ENCODE measurements at regions not wholly inside any gene's neighbourhood (a gene's known extent, or its start where the extent isn't known, plus 50 kb on each side); places are given as distances from the start of the nearest gene placed in this dataset.
A peak's percentile ranks its signal among the peaks of the same experiment; 100 is the strongest.

- no peak overlapping the region for H2BK120ac ChIP-seq (ENCODE audit: low read depth, low read length)
- H2AK9ac ChIP-seq (replicated peaks; ENCODE audit: low read depth, low read length, poor library complexity) = no peak overlapping the region
- H2BK20ac ChIP-seq (ENCODE audit: low read depth, low read length) = no peak overlapping the region
- POLR2A ChIA-PET (ENCODE audit: unreplicated experiment) = no interaction called here
- no peaks in the 10 kb centered on the region for H4K20me1 ChIP-seq (ENCODE audit: insufficient read depth, low read length)
- peaks cover 3% of the 10 kb centered on the region; the same call in 1 of the 2 replicates for H3K9me1 ChIP-seq (ENCODE audit: insufficient read depth, low read length)
- in situ Hi-C loops (cut with MboI; ENCODE audit: low sequenced_read_pairs) (no loop called here), intact Hi-C loops (cut with micrococcal nuclease) (no loop called here), dilution Hi-C loops (cut with HindIII; ENCODE audit: low sequenced_read_pairs, unreplicated experiment) (no loop called here)
- H3K79me1 ChIP-seq (ENCODE audit: low read depth in 1 of 2, low read length in 2 of 2) = no peaks in the 10 kb centered on the region
- no peak for TF ChIP-seq USF2 (IDR thresholded peaks at IDR 0.05; ENCODE audit: low read depth, low read length)
- TF ChIP-seq, protein P1, sequence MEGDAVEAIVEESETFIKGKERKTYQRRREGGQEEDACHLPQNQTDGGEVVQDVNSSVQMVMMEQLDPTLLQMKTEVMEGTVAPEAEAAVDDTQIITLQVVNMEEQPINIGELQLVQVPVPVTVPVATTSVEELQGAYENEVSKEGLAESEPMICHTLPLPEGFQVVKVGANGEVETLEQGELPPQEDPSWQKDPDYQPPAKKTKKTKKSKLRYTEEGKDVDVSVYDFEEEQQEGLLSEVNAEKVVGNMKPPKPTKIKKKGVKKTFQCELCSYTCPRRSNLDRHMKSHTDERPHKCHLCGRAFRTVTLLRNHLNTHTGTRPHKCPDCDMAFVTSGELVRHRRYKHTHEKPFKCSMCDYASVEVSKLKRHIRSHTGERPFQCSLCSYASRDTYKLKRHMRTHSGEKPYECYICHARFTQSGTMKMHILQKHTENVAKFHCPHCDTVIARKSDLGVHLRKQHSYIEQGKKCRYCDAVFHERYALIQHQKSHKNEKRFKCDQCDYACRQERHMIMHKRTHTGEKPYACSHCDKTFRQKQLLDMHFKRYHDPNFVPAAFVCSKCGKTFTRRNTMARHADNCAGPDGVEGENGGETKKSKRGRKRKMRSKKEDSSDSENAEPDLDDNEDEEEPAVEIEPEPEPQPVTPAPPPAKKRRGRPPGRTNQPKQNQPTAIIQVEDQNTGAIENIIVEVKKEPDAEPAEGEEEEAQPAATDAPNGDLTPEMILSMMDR (conservative IDR thresholded peaks at IDR 0.05; ENCODE audit: low read depth, low read length) = no peak
- no peak for TF ChIP-seq NFE2L2 (IDR thresholded peaks at IDR 0.05; ENCODE audit: low read depth, low read length)
- no peak for TF ChIP-seq FOS (IDR thresholded peaks at IDR 0.05; ENCODE audit: low read depth, low read length)
- TF ChIP-seq RFX5 (IDR thresholded peaks at IDR 0.05; ENCODE audit: low read depth, low read length) = no peak
- TF ChIP-seq ELK1 (IDR thresholded peaks at IDR 0.05; ENCODE audit: borderline replicate concordance, low read depth, low read length) = no peak
- TF ChIP-seq RAD21 (IDR thresholded peaks at IDR 0.05; ENCODE audit: low read length) = no peak
- TF ChIP-seq POLR2A (IDR thresholded peaks at IDR 0.05; ENCODE audit: low read depth, low read length) = no peak
- TF ChIP-seq MAZ (IDR thresholded peaks at IDR 0.05; ENCODE audit: borderline replicate concordance, low read depth, low read length) = no peak
- H3K27ac ChIP-seq (ENCODE audit: insufficient read depth, low read length) = no peak overlapping the region
- no CpG with 5 or more reads among the region's 1 CpG for WGBS, 2 experiments (ENCODE audit: extremely low coverage in 2 of 2, insufficient read length in 1 of 2)
- H4K91ac ChIP-seq (ENCODE audit: insufficient read depth, low read depth, low read length) = no peak overlapping the region
- ATAC-seq (ENCODE audit: low read depth) (0 out of 2 replicates have a peak, but pooled peaks have one; percentile 21), DNase-seq (peak; percentile 40)
- CTCF ChIA-PET = no interaction called here
- no peak overlapping the region for H3K4ac ChIP-seq (ENCODE audit: low read depth, low read length)
- no peak overlapping the region for H2BK5ac ChIP-seq (ENCODE audit: low read depth, low read length, poor library complexity, severe bottlenecking)
- H3K14ac ChIP-seq (replicated peaks; ENCODE audit: low read depth, low read length) = no peak overlapping the region
- no peak overlapping the region for H2AK5ac ChIP-seq (ENCODE audit: low read depth, low read length)
- no peak overlapping the region for H2BK15ac ChIP-seq (ENCODE audit: low read depth, low read length)
- no peak overlapping the region for H2AFZ ChIP-seq (replicated peaks; ENCODE audit: low read length, poor library complexity)
- no peak overlapping the region for H4K5ac ChIP-seq (ENCODE audit: low read depth, low read length)
- H3K56ac ChIP-seq (ENCODE audit: extremely low read depth, insufficient read depth, low read length) = no peak overlapping the region
- BruUV-seq (replicated peaks) = no TSS peak
- H3K36me3 ChIP-seq (ENCODE audit: control insufficient read depth, insufficient read depth, low read length) = no peaks in the 10 kb centered on the region
- H3K9ac ChIP-seq (ENCODE audit: low read depth, low read length) = no peak overlapping the region
- H3K23ac ChIP-seq (ENCODE audit: low read depth, low read length) = no peak overlapping the region
- no peak overlapping the region for H3K4me3 ChIP-seq (ENCODE audit: insufficient read depth, low read depth, low read length)
- no peaks in the 10 kb centered on the region for H3K9me3 ChIP-seq (ENCODE audit: control insufficient read depth, insufficient read depth, low read length)
- H3K4me1 ChIP-seq (ENCODE audit: control insufficient read depth, insufficient read depth, low read length) = peaks cover 10% of the 10 kb centered on the region; the same call in 1 of the 2 replicates
- H3K4me2 ChIP-seq (ENCODE audit: low read depth, low read length) = no peak overlapping the region
- no peaks in the 10 kb centered on the region for H3K27me3 ChIP-seq (ENCODE audit: control insufficient read depth, insufficient read depth, low read length)
- H4K8ac ChIP-seq (ENCODE audit: low read depth in 2 of 2, low read length in 2 of 2) = no peak overlapping the region
- H3K18ac ChIP-seq (ENCODE audit: low read depth, low read length) = no peak overlapping the region
Measured at GRCh38 chr6:133683308-133683580, 205.7 kb upstream of the TCF21 start.

All from IMR-90 (cell line).